ENCODE measurements at regions not wholly inside any gene's neighbourhood (a gene's known extent, or its start where the extent isn't known, plus 50 kb on each side); places are given as distances from the start of the nearest gene placed in this dataset.
A peak's percentile ranks its signal among the peaks of the same experiment; 100 is the strongest.

GRCh38 chr5:178794433-178794832 is 64.0 kb upstream of the ZNF354A start:
- H3K4me3 ChIP-seq (ENCODE audit: low read depth, low read length), result no peak overlapping the region
- no peak for DNase-seq (ENCODE audit: low read depth)
- no peak for TF ChIP-seq POLR2A (IDR thresholded peaks at IDR 0.05; ENCODE audit: extremely low read depth, insufficient read length)
- no peak for TF ChIP-seq MAX (IDR thresholded peaks at IDR 0.05; ENCODE audit: low read depth, low read length)
- no peak for TF ChIP-seq CTCF (IDR thresholded peaks at IDR 0.05; ENCODE audit: low read depth, low read length)
- TF ChIP-seq MYC (IDR thresholded peaks at IDR 0.05; ENCODE audit: low read depth, low read length), result no peak

- DNase-seq (ENCODE audit: low read depth), result no peak
- TF ChIP-seq POLR2A (IDR thresholded peaks at IDR 0.05; ENCODE audit: extremely low read depth, insufficient read length) (no peak), MAX (IDR thresholded peaks at IDR 0.05; ENCODE audit: low read depth, low read length) (no peak), CTCF (IDR thresholded peaks at IDR 0.05; ENCODE audit: low read depth, low read length) (no peak), MYC (IDR thresholded peaks at IDR 0.05; ENCODE audit: low read depth, low read length) (no peak)
These were observed 63.2 kb upstream of the ZNF354A start for GRCh38 chr5:178793696-178794095.

GRCh38 chr5:178793151-178793550 is 62.7 kb upstream of the ZNF354A start:
- no peak for TF ChIP-seq POLR2A (IDR thresholded peaks at IDR 0.05; ENCODE audit: extremely low read depth, insufficient read length)
- peak; percentile 79 for TF ChIP-seq CTCF (IDR thresholded peaks at IDR 0.05; ENCODE audit: low read depth, low read length)
- peak; percentile 57 for DNase-seq (ENCODE audit: low read depth)

More at GRCh38 chr5:178793696-178794095, 63.2 kb upstream of the ZNF354A start:
- no peak overlapping the region for H3K4me3 ChIP-seq (ENCODE audit: low read depth, low read length)

GRCh38 chr5:178791976-178792375 is 61.5 kb upstream of the ZNF354A start:
- H3K4me3 ChIP-seq (ENCODE audit: low read depth, low read length), result no peak overlapping the region
- no peak for DNase-seq (ENCODE audit: low read depth)
- no peak for TF ChIP-seq MYC (IDR thresholded peaks at IDR 0.05; ENCODE audit: low read depth, low read length)
- no peak for TF ChIP-seq MAX (IDR thresholded peaks at IDR 0.05; ENCODE audit: low read depth, low read length)
- no peak for TF ChIP-seq POLR2A (IDR thresholded peaks at IDR 0.05; ENCODE audit: extremely low read depth, insufficient read length)
- no peak for TF ChIP-seq CTCF (IDR thresholded peaks at IDR 0.05; ENCODE audit: low read depth, low read length)

More at GRCh38 chr5:178793151-178793550, 62.7 kb upstream of the ZNF354A start:
- H3K4me3 ChIP-seq (ENCODE audit: low read depth, low read length), result no peak overlapping the region

- TF ChIP-seq MYC (IDR thresholded peaks at IDR 0.05; ENCODE audit: low read depth, low read length), result no peak
- TF ChIP-seq MAX (IDR thresholded peaks at IDR 0.05; ENCODE audit: low read depth, low read length), result no peak
- no peak for TF ChIP-seq POLR2A (IDR thresholded peaks at IDR 0.05; ENCODE audit: extremely low read depth, insufficient read length)
- no peak for TF ChIP-seq CTCF (IDR thresholded peaks at IDR 0.05; ENCODE audit: low read depth, low read length)
- no peak overlapping the region for H3K4me3 ChIP-seq (ENCODE audit: low read depth, low read length)
These were observed 59.9 kb upstream of the ZNF354A start for GRCh38 chr5:178790371-178790770.

More at GRCh38 chr5:178790371-178790770, 59.9 kb upstream of the ZNF354A start:
- peak; percentile 42 for DNase-seq (ENCODE audit: low read depth)
